ENCODE measurements at regions not wholly inside any gene's neighbourhood (a gene's known extent, or its start where the extent isn't known, plus 50 kb on each side); places are given as distances from the start of the nearest gene placed in this dataset.
"Not testable (repeated sequence)": the region's sequence is repeated elsewhere in the genome, so short reads cannot be mapped to it uniquely, and the experiment has no call there.

GRCh38 chr15:95075792-95076677, 844.7 kb downstream of the MCTP2 start:
- no peak for DNase-seq (ENCODE audit: low read depth in 2 of 2)

DNA sequence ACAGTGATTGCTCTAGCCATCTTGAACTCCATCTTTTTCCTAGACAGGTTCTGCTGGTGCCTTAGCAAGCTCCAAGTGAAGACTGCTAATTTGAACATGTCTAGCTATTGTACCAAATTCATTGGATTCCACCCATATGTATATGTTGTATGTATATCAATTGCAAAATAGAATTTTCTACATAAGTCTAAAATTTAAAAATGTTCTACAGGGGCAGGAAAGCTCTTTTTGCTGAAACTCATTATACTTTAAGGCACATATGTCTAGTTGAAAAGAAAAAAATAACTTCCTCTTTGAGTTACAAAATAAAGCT, 845.3 kb downstream of the MCTP2 start:
- DNase-seq (ENCODE audit: low read depth in 2 of 2) = no peak

DNA sequence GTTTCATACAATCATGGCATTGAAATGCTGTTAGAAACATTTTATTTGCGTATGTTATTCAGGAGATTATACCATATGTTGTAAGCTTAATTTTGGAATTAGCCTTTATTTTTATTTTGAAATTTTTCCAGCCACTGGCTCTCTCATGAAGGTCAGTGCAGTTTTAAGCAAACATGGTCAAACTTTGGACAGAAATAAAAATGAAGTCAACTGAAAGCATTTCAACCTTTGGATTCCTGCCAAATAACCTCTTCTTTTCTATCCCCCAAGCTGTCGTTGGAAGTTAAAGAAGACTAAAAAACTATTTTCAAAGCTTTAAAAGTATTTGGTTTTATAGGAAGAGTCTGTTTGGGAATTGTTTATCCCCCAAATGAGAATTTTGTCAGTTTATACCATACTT, 846.6 kb downstream of the MCTP2 start:
- no peak for DNase-seq (ENCODE audit: low read depth in 2 of 2)

GRCh38 chr15:95080228-95080627, 848.9 kb downstream of the MCTP2 start:
- not testable (repeated sequence) for DNase-seq (ENCODE audit: low read depth in 2 of 2)

- DNase-seq (ENCODE audit: low read depth in 2 of 2) = no peak
Observed at GRCh38 chr15:95085056-95085455, 853.7 kb downstream of the MCTP2 start.

DNA sequence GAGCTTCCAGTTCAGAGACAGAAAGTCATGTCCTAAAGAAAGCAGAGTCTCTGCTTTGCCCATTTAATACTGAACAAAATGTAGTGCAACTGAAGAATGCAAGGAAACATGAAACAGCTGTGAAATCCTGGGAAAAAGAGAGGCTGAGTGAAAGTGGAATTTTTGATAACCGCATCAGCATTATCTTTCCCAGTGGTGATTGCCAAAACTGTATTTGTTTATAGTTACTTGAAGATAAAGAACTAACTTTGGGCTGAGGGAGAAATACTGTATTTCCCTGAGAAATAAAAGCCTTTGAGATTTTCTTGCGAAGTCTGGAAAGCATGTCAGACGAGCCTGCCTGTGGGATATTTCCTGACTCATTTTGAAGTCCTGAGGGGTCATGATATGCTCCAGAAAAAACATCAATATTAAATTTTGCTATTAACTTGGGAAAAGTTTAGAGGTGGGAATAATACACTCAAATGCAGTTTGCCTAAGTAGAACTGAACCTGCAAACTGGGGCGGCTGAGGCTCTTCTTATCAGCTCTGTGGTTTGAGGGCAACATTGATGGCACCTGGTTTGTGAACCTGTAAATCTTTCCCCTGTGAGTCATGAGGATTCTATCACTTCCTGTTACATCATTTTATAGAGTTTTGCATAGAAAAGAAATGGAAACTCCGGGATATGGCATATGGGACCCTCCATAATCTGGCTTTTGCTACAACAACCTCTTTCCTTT, 855.3 kb downstream of the MCTP2 start:
- DNase-seq (ENCODE audit: low read depth in 2 of 2) = no peak

DNA sequence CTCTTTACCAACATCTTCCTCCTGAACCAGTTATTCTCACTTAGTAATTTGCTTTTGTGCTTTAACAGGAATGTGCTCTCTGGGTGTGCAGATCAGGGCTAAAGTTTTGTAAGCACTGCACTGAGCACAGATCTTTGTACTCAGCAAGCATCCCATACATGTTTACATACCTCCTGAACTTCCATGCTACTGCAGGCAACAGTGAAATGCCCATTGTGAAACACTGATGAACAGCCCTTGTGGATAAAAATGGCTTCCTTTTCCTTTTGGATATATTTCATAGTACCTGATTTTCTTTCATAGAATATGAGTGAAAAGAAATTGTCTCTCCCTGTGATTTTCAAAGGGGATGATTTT, 855.9 kb downstream of the MCTP2 start:
- DNase-seq (ENCODE audit: low read depth in 2 of 2) = no peak

DNA sequence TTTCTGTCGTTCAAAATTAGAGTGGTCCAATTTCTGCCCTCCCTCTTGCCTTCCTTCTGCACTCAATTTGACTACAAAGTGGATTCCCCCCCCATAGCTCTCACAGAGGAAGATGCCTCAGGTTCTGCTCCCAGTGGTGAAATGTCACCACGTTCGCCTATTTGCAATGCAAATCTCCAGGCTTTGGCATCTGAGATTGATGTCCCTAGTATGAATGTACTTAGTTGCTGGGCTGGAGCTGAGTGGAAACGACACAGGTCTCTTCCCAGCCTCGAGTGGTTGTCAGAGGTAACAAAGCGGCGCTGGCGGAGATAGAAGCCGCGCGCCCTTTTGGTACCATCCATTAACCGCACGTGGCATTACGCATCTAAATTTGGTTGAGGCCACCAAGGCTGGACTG, 860.1 kb downstream of the MCTP2 start:
- DNase-seq (ENCODE audit: low read depth in 2 of 2) = no peak

DNA sequence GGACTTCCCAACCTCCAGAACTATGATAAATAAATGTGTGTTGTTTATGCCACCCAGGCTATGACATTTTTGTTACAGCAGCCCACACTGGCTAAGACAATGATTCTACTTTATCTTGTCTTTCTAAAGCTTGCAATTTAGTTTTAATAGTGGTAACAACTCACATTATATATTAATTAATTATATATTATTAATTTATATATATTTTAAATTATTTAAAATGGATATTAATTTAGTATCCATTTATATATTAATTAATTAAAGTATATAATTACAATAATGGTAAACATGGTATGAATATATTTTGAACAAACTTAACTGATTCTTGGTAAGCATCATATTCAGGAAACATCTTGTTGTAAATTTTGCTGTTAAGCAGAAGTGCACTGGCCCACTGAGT, 863.9 kb downstream of the MCTP2 start:
- no peak for DNase-seq (ENCODE audit: low read depth in 2 of 2)

DNA sequence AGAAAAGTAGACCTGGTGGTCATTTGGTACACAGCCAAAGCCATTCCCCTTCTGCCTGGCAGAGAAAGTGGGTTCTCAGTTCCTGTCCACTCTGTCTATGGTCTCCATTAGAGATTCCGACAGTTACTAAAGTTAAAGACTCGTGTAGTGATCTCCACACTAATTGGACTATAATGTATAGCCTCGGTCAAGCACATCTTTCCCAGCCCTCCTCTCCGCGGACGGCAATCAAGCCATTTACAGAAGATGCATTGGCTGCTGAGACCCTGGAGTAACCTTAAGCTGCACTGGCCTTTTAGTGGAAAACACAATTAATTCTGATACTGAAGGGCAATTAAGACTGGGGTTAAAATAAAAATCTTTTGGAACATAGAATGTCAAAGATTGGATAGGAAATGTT, 865.3 kb downstream of the MCTP2 start:
- DNase-seq (ENCODE audit: low read depth in 2 of 2) = no peak

- no peak for DNase-seq (ENCODE audit: low read depth in 2 of 2)
Observed at GRCh38 chr15:95097361-95097760, 866.0 kb downstream of the MCTP2 start.

DNA sequence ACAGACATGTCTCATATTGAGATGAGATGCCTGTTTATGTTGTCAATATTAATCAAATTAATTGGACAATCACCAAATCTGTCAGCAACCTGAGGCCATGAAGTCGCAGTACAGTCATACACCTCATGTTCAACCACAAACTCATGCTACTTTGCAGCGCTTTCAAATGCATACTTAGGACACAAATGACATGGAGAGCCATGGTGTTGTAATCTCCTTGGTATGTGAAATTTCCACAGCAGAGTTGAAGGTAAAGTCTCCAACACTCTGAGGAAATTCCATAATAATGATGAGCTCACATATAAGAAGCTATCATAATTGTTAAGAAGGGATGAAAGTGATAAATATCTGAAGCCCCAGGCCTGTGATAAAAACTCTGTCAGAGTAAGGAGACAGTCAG, 873.9 kb downstream of the MCTP2 start:
- no peak for DNase-seq (ENCODE audit: low read depth in 2 of 2)

DNA sequence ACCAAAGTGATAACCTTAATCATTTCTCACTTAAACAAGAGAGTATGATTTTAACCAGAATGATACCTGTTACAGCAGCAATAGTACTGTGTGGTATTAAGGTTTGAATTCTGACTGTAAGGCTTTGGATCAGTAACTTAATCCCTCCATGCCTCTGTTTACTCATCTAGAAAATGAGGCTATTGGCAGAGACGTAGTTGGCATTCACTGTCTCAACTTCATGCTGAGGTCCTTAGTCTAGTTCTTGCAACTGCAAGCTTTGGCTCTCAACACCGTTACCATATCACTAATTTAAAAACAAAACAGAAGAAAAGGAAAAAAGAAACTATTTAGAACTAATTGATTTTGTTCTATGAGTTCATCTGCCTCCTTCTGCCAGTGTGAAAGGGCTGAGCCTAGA, 875.4 kb downstream of the MCTP2 start:
- DNase-seq (ENCODE audit: low read depth in 2 of 2) = no peak

DNA sequence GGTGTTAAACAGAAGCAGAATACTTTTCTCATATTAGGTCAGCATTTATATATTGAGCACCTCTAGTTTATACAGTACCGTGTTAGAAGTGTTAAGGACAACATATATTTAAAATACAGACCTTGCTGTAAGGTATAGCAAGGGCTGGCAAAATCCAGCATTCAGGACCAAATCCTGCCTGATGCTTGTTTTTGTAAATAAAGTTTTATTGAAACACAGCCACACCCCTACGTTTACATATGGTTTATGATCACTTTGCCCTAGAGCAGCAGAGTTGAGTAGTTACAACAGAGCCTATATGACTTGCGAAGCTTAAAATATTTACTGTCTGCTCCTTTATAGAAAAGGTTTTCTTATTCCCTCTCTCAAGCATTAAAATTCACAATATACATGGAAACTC, 877.3 kb downstream of the MCTP2 start:
- no peak for DNase-seq (ENCODE audit: low read depth in 2 of 2)

DNA sequence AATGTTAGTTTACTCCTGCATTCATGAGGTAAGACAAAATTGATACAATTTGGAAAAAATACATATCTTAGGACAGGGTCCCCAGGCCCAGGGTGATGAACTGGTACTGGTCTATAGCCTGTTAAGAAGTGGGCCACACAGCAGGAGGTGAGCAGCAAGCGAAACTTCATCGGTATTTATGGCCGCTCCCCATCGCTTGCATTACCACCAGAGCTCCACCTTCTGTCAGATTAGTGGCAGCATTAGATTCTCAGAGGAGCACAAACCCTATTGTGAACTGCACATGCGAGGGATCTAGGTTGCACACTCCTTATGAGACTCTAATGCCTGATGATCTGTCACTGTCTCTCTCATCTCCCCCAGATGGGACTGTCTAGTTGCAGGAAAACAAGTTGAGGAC, 880.6 kb downstream of the MCTP2 start:
- no peak for DNase-seq (ENCODE audit: low read depth in 2 of 2)

GRCh38 chr15:95113041-95113440, 881.7 kb downstream of the MCTP2 start:
- no peak for DNase-seq (ENCODE audit: low read depth in 2 of 2)

DNA sequence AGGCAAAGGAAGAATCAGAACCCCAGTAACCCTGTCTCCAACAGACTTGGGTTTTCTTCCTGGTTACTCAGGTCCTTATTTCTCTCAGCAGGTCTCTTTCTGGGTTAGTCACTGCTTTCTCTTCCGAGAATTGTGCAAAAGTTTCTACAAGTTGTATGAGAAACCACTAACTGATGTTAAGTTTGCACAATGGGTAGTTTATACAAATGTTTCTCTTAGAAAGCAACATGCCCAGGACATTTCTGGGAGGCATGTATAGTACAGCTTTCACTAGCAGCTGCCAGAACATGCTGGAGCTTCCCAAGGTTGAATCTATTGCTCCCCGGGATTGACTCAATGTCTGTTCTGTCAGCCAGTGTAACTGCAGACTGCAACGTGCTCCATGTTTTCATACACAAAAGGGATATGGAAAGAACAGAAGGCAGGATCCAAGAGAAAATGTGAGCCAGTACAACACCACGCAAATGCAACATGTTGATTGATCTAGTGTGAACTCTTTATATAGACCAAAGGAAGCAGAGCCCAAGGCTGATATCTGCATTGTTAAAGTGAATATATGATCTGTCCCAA, 887.8 kb downstream of the MCTP2 start:
- DNase-seq (ENCODE audit: low read depth in 2 of 2) = no peak

- no peak for DNase-seq (ENCODE audit: low read depth in 2 of 2)
Observed at GRCh38 chr15:95120595-95120994, 889.2 kb downstream of the MCTP2 start.

DNA sequence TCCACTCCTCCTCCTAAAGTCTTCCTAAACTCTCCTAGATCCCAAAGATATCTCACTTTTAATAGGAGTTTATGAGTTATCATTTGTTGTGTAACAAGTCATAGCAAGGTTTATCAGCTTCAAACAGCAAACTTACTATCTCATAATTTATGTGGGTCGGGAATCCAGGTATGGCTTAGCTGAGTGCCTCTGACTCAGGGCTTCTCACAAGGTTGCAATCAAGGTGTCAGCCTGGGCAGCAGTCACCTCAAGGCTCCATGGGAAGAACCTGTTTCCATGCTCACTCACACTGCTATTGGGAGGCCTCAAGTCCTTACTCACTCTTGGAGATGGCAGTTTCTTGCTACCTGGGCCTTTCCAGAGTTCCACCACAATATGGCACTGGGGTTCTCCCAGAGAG, 889.8 kb downstream of the MCTP2 start:
- DNase-seq (ENCODE audit: low read depth in 2 of 2) = no peak

- DNase-seq (ENCODE audit: low read depth in 2 of 2) = no peak
Observed at GRCh38 chr15:95125803-95126202, 894.4 kb downstream of the MCTP2 start.

DNA sequence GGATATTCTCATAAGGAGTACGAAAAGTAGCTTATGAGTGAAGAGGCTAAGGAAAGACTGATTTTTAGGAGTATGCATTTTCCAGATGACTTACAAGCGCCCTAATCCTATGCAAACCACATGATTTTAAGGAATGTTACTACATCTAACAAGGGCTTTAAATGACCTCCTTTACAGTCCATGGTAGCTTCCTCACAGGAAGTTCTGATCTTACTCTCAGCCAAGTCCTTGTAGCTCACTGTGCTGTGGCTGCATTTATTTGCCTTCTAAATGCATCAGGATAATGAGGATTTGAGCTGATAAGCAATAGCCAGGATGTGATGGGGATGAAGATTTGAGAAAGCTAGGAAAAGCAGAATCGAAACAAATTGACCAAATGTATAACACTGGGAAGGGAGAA, 896.0 kb downstream of the MCTP2 start:
- DNase-seq (ENCODE audit: low read depth in 2 of 2) = no peak

DNA sequence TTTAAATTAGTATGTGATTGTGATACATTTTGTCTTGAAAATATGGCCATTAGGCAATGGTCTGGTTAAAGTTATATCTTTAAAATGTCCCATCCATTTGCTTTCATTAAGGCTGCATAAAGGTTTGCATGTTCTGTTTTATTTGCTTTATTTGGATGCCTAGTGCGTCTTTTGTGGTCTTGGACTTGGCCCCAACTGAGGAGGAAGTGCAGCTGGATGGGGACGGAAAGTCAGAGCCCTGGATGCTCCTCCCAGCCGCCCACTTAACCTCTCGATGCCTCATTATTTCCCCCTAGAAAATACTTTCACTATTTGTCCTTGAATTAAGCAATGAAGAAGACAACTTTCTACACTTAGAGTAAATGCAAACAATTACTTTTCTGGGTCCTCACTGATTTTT, 898.2 kb downstream of the MCTP2 start:
- DNase-seq (ENCODE audit: low read depth in 2 of 2) = no peak

DNA sequence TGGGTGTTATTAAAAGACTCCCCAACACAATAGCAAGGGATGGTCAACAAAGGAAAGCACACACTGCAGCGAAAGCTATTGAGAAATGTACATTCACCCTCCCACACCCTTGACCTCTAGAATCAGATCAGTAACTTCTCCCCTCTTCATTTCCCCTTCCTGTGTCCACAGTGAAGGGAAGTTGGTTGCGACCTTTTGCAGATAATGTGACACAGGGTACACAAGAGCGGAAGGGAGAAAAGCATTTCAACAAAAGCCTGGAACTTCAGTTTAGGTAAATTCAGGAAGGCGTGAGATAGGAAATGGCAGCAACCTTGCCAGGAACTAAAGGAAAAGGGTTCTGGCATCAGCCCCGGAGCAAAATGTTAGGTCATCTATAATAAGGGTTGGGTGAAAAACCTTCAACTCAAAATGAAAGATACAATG, 899.8 kb downstream of the MCTP2 start:
- no peak for DNase-seq (ENCODE audit: low read depth in 2 of 2)

Data from stimulated activated CD4-positive, alpha-beta T cell treated with anti-CD3 and anti-CD28 coated beads, Interleukin-12 subunit alpha, Interleukin-12 subunit beta, amount 100 ng/mL, for 24 hours (primary cell).